Epithelial cell of prostate (primary cell): ENCODE measurements at regions not wholly inside any gene's neighbourhood (a gene's known extent, or its start where the extent isn't known, plus 50 kb on each side); places are given as distances from the start of the nearest gene placed in this dataset.
A peak's percentile ranks its signal among the peaks of the same experiment; 100 is the strongest.
"Not testable (repeated sequence)": the region's sequence is repeated elsewhere in the genome, so short reads cannot be mapped to it uniquely, and the experiment has no call there.

Experiments
- DNase-seq: peaks from one replicate; pipeline ENCODE4 v3.0.0-alpha.2; 2011; ENCODE audit warnings: low read depth, low spot score
- H3K27ac ChIP-seq: fragments of 450-650 bp; 2 replicates; pipeline ENCODE4 v1.5.1; 2017; ENCODE audit warnings: mild to moderate bottlenecking

DNA sequence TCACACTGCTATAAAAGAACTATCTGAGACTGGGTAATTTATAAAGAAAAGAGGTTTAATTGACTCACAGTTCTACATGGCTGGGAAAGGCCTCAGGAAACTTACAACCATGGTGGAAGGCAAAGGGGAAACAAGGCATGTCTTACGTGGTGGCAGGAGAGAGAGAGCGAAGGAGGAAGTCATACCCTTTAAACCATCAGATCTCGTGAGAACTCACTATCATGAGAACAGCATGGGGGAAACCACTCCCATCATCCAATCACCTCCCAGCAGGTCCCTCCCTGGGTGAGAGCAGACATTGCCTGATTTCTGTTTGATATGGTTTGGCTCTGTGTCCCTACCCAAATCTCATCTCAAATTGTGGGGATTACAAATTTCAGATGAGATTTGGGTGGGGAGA, 86.9 kb upstream of the CTDP1 start:
- not testable (repeated sequence) for DNase-seq, H3K27ac ChIP-seq

DNA sequence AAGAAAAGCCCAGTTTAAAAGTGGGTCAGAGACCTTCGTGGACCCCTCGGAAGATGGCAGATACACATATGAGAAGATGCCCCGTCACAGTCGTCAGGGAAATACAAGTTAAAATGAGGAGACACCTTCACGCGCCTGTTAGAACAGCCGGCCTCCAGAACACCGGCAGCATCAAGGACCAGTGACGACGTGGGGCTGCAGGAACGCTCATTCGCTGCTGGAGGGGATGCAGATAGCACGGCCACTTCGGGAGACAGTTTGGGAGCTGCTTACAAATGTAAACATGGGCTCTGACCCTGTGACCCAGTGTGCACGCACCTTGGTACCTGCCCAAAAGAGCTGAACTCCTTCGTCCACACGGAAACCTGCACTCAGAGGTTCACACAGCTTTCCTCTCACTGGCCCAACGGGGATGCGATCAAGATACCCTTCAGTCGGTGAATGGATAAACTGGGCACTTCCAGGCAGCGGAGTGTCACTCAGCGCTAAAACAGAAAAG, 83.7 kb upstream of the CTDP1 start:
- no peak for DNase-seq
- no peak overlapping the region for H3K27ac ChIP-seq

DNA sequence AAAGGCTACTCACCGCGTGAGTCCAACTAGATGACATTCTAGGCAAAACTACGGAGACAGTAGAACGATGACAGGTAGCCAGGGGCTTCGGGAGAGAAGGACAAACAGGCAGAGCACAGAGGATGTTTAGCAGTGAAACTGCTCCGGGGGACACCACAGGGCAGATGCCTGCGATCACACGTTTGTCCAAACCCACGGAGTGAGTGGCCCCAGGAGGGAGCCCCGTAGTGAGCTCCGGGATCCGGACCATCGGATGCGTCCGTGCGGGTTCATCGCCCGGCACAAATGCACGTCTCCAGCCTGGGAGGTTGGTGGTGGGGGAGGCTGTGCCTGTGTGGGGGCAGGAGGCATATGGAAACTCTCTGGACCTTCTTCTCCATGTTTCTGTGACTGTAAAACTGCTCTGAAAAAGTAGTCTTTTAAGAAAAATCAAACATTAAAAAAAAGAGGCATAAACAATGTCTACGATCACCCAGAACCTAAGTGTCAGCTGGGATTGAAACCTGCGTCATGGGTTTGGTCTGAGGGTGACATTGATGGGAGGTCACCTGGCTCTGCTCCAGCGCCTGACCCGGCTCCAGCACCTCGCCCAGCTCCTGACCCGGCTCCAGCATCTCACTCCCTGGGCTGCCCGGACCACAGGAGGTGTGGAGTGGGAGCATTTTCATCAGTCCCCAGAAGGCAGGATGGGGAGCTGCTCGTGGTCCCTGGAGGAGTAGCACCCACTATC, 83.0 kb upstream of the CTDP1 start:
- no peak overlapping the region for H3K27ac ChIP-seq
- no peak for DNase-seq

DNA sequence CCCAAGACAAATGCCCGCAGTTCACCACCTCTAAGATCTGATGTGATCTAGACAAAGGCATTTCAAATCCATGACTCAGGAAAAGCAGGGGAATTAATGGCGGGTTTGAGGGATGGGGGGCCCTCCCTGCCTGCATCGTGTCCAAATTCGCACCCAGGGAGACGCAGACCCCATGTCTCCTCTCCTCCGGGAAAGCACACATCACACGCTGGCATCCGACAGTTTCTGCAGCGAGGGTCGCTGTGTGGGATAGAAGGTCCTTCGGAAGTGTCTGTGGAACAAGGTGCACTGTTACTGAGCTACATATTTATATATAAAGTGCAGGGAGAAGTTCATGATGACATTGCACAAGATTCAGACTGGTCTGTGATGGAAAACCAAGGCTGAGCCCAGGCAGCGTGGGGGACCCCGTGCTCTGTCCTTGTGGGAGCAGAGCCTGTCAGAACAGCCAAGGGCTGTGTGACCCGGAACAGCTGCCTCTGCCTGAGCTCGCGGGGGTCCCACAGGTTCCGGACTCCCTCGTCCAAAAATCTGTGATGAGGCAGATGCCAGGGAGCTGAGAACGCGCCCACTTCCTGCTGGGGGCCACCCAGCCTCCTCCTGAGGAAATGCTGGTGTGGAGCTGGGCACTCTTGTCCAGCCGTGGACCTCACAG, 82.3 kb upstream of the CTDP1 start:
- no peak for DNase-seq

DNA sequence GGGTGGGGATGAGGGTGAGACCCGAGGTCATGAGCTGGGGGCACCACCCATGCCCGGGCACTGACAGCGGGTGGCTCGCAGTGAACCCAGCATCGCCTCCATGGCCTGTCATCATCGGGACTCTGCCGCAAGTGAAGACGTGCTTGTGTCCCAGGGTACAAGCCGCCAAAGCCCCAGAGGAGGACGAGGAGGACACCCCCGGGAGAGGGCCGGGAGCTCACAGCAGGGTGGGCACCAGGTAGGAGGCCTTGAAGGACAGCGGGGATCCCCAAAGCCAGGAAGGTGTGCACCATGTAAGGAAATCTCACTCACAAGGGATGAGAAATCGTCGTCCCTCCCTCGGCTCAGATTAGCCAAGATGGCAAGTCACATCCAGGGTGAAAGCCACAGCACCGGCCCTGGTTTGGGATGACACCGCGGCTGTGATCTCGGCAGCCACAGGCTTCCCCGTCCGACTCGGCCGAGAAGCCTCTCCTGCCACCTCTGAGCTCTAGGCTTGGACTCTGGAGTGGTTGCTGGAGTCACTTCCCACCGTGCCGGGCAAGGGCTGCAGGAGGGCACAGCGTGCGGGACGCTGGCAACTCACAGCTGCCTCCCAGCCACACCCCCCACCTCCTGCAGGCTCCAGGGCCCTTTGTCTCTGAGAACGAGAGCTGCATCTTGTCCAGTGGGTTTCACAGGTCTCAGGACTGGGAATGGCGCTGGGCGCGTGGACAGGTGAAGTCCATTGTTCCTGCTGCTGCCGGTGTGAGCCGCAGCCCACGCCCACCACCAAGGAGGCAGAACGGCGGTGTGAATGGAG, 81.6 kb upstream of the CTDP1 start:
- no peak overlapping the region for H3K27ac ChIP-seq
- DNase-seq = no peak

More for the DNA sequence above, 82.3 kb upstream of the CTDP1 start:
- no peak overlapping the region for H3K27ac ChIP-seq

DNA sequence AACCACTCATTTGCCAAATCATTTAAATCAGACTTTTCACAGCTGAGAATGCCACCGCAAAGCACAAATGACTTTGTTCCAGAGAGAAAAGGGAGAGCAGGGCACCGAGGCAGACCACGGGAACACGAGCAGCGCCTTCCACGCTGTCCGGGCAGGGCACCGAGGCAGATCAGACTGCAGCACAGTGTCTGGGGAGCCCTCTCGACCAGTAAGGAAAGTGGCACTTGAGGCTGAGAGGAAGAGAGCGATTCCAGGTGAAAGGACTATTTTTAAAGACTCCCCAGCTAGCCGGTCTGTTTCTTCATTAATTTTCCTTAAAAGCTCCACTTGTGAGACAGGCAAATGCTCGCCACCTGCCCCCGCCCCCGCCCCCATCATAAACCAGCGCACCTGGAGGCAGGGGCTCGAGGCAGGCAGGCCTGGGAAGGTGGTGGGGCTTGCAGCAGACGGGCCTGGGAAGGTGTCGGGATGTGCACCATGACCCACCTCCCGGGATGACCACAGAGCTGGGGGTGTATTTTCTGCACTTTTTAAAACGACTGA, 80.9 kb upstream of the CTDP1 start:
- no peak overlapping the region for H3K27ac ChIP-seq
- DNase-seq = no peak

DNA sequence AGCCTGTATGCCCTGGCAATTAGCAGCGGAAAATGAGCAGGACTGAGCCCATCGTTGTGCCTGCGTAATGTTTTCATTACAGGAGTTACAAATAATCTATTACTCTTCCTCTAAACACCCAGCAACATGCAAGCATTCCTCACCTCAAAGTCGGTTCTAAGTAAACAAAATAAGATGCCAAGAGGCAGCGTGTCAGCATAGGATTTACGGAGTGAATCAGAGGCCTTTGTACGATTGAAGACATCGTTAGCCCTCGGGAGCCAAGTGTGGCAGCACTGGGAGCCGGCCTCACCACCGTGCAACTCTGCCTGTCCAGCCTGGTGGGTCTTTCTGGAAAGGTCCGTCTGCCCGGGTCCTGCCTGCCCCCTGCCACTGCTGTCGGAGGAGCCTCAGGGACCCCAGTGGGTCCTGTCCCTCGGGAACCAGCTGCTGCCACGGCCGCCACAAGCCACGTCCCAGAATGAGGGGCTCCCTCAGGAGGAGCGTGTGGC, 80.1 kb upstream of the CTDP1 start:
- DNase-seq = peak; percentile 79
- H3K27ac ChIP-seq = no peak overlapping the region

DNA sequence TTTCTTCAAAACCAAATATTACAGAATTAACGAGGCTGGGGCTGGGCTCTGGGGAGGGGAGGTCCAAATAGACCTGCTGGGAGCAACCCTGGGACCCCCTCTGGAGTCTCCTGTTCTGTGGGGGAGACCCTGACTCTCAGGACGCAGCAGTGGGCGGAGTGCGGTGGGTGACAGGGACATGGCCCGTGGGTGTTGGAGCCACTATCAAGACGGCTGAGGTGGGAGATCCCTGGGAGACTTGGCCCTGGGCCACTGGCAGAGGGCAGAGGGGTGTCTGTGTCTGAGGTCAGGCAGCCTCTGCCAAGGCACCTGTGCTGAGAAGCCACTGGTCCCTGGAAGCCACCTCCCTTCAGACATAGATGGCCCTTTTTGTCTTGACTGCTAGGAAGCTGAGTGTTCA, 79.5 kb upstream of the CTDP1 start:
- no peak for DNase-seq
- no peak overlapping the region for H3K27ac ChIP-seq

DNA sequence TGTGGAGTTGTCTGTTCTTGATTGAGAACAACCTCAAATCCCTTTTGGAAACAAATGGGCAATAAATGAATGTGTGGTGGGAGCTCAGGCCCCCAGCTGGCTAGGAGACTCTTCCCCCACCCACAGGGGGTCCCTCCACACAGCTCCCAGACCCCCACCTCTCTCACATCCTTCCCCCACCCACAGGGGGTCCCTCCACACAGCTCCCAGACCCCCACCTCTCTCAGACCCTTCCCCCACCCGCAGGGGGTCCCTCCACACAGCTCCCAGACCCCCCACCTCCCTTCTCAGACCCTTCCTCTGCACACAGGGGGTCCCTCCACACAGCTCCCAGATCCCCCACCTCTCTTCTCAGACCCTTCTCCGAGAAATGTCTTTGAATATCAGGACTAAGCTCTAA, 79.0 kb upstream of the CTDP1 start:
- H3K27ac ChIP-seq = no peak overlapping the region
- no peak for DNase-seq

DNA sequence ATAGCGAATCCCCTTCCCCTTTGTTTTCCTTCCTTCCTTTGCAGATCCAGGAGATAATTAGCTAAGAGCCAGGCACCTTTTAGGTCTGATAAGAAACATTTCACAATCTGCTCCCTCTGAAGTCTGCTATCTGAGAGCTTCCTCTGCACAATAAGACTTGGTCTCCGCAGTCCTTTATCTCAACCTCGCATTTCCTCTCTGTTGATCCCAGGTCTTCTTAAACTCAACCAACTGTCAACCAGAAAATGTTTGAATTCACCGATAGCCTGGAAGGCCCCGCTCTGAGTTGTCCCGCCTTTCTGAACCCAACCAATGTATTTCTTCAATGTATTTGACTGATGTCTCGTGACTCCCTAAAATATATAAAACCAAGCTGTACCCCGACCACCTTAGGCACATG, 78.4 kb upstream of the CTDP1 start:
- no peak overlapping the region for H3K27ac ChIP-seq
- no peak for DNase-seq

DNA sequence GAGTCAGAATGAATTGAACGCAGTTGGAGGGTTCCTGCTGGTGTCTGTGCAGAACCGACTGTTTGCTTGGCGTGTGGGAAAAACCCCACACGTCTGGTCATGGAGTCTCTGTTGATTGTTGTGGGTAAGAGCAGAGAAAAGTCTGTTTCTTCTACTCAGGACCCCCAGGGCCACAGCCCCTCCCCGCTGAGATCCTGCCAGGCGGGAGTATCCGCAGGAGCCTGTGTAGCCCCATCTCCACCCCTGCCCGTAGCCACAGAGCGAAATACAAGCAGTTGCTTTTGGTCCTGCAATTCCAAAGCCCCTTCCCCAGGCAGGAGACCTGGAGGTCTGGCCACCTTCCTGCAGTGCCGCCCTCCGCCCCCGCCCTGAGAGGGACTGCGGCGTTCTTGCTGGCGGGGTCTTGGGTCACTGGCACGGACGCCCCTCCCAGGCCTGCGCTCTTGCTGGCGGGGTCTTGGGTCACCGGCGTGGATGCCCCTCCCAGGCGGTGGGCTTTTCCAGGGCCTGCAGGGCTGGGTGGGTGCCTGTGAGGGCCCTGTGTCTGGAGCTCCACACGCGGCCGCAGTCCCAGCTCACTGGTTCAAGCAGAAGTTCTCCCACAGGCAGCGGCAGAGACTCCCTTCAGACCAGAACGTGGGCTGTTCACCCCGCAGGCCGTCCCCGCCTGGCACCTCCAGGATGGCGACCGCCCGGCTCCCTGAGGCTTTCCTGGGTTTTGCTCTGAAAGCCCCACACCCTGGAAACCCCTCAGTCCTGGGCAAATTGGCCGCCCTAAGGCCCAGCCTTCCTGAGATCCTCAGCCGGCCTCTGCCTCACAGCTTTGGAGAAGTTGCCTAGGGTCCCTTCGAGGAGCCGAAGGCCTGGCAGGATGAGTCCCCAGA, 76.0 kb upstream of the CTDP1 start:
- no peak overlapping the region for H3K27ac ChIP-seq
- DNase-seq = no peak

DNA sequence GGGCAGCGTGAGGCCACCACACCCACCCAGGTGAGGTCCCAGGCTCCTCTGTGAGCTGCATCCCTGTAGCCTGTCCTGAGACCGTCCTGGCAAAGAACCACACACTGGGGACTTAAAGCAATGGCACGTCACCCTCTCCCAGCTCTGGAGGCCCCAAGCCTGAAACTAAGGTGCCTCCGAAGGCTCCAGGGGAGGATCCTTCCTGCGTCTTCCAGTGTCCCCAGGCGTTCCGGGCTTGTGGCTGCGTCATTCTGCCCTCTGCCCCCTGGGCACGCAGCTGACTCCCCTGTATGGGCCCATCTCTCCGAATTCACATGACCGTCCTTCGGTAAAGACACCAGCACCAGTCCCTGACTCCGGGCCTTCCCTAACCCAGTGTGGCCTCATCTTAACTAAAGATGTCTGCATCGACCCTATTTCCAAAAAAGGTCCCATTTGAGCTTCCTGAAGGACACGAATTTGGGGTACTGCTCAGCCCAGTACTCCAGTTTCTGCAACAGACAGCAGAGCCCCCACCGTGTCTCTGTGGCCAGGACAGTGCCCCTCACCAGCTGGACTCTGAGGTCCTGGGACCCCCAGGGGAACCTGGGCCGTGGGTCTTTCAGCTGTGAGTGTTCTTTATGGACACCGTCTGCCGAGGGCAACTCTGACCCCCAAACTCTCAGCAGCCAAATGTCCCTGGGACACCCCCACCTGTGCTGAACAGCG, 75.2 kb upstream of the CTDP1 start:
- DNase-seq = no peak
- no peak overlapping the region for H3K27ac ChIP-seq

DNA sequence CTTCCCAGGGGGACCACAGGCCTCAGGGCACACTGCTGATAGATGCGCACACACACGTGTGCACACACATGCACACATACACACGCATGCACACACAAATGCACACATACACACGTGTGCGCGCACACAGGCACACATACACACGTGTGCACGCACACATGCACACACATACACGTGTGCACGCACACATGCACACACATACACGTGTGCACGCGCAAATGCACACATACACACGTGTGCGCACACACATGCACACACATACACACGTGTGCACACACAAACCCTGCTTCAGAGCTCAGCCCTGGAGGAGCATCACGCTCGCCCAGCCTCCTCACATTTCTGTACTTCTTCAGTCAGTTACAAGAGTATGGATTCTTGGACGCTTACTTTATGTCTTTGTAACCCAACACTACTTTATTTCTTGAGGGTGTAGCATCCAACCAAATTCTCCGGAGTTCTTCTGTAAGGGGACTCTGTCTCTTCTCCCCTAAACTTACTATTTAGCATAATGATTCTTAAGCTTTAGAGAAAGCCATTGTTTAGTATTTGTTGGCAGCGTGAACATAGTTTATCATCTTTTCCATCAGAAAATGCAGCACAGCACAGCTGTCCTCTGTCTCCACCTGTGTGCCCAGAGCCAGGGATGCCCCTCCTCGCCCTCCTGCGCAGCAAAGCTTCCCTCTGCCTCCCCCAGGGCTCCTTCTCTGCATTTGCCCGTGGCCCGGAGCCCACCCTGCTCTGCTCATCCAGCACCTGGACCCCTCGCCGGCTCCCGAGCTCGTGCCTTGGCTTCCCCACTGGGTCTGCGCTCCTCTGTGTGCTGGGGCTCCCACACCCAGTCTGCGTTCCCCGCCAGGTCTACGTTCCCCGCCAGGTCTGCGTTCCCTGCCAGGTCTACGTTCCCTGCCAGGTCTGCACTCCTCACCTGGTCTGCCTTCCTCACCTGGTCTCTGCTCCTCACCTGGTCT, 74.4 kb upstream of the CTDP1 start:
- no peak overlapping the region for H3K27ac ChIP-seq
- no peak for DNase-seq

DNA sequence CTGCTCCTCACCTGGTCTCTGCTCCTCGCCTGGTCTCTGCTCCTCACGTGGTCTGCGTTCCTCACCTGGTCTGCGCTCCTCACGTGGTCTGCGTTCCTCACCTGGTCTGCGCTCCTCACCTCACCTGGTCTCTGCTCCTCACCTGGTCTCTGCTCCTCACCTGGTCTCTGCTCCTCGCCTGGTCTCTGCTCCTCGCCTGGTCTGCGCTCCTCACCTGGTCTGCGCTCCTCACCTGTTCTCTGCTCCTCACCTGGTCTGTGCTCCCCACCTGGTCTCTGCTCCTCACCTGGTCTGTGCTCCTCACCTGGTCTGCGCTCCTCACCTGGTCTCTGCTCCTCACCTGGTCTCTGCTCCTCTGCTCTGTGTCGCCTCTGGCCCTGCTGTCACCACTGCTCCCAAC, 73.5 kb upstream of the CTDP1 start:
- H3K27ac ChIP-seq, DNase-seq: not testable (repeated sequence)

DNA sequence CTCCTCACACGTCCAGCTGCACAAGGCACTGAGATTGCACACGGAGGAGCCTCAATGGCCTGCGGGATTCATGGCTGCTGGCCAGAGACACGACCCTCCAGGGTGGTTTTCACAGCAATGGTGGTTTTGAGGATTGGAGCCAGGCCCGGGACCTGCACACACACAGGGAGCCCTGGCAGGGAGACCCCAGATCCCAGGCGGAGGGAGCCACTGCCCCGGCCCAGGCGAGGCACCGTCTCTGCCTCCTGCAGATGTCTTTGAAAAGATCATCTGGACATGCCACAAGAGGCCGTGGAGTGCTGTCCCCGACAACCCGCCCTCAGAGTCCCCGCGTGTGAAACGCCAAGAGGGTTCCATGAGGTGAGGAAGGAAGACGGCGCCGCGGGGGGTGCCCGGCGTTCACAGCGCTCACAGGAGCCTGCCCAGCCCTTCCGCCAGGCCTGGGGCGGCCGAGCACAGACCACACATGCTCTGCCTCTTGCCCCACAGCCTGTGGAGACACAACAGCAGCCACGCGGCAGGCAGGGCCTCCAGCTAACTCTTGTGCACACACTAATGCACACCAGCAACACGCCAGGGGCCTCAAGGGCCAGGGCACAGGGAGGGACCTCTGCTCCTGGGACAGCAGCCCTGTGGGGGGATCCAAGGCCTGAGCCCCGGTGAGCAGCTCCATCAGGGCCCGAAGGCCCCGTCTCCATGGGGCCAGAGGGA, 72.8 kb upstream of the CTDP1 start:
- no peak overlapping the region for H3K27ac ChIP-seq
- no peak for DNase-seq

DNA sequence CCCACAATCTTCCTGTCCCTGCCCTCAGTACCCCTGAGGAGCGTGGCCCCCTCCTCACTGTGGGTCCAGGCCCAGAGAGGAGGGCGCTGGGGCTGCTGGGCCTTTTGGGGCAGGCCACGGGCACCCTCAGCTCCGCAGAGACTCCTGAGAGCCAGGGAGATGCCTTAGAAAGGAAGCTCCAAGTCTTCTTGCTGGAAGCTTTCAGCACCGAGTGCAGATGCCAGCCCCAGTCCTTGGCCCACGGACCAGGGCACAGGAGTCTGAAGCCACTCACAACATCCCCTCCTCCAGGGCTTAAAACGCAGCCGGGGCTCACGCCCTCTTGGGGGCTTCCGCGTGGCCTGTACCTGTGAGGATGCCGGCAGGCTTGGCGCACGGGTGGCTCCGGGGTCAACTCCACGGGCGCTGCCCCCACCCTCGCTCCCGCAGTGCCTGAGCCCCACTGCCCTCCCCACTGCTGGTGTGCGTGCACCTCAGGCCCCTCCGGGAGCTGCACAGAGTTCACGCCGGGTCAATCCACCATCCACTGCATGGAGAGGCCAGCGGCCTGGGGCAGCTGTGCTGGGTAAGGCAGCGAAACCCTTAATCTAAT, 72.1 kb upstream of the CTDP1 start:
- H3K27ac ChIP-seq = no peak overlapping the region
- DNase-seq = no peak

DNA sequence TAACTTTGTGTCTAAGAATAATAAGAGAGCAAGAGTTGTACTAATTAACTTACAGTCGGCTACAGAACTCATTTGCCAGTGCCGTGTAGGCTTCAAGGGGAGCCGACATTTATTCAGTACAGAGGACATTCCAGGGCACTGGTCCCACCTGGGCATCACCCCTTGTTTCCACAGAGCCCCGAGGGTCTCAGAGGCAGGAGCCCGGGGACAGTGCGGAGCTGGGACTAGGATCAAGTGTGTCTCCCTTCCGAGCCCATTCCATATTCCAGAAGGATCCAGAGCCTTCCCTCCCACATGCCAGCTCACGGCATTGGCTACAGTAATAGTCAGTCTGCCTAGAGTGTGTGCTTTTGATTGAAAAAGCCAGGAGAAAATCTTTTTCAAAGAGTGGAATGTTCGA, 71.5 kb upstream of the CTDP1 start:
- no peak overlapping the region for H3K27ac ChIP-seq
- no peak for DNase-seq
